ENCODE measurements at regions not wholly inside any gene's neighbourhood (a gene's known extent, or its start where the extent isn't known, plus 50 kb on each side); places are given as distances from the start of the nearest gene placed in this dataset.

GRCh38 chr12:84807249-84807648 is 105.3 kb downstream of the SLC6A15 start:
- DNase-seq, result no peak

- no peak for DNase-seq
These were observed 107.1 kb downstream of the SLC6A15 start for GRCh38 chr12:84805474-84805858.

- no peak for DNase-seq
These were observed 107.7 kb downstream of the SLC6A15 start for GRCh38 chr12:84804691-84805473.

GRCh38 chr12:84803661-84804060 is 108.9 kb downstream of the SLC6A15 start:
- DNase-seq, result no peak

GRCh38 chr12:84802161-84802560 is 110.4 kb downstream of the SLC6A15 start:
- DNase-seq, result no peak

- no peak for DNase-seq
These were observed 118.8 kb downstream of the SLC6A15 start for GRCh38 chr12:84793558-84794367.

GRCh38 chr12:84791444-84791843 is 121.2 kb downstream of the SLC6A15 start:
- no peak for DNase-seq

GRCh38 chr12:84789184-84789583 is 123.4 kb downstream of the SLC6A15 start:
- DNase-seq, result no peak

- DNase-seq, result no peak
These were observed 125.3 kb downstream of the SLC6A15 start for GRCh38 chr12:84787253-84787652.

- DNase-seq, result no peak
These were observed 126.0 kb downstream of the SLC6A15 start for GRCh38 chr12:84786622-84787021.

- no peak for DNase-seq
These were observed 126.6 kb downstream of the SLC6A15 start for GRCh38 chr12:84785951-84786350.

GRCh38 chr12:84785281-84785680 is 127.3 kb downstream of the SLC6A15 start:
- no peak for DNase-seq

- no peak for DNase-seq
These were observed 133.4 kb downstream of the SLC6A15 start for GRCh38 chr12:84779169-84779568.

GRCh38 chr12:84772281-84772680 is 140.3 kb downstream of the SLC6A15 start:
- DNase-seq, result no peak

- DNase-seq, result no peak
These were observed 145.5 kb downstream of the SLC6A15 start for GRCh38 chr12:84767079-84767478.

GRCh38 chr12:84766375-84766774 is 146.2 kb downstream of the SLC6A15 start:
- DNase-seq, result no peak

GRCh38 chr12:84764001-84764400 is 148.6 kb downstream of the SLC6A15 start:
- DNase-seq, result no peak

- DNase-seq, result no peak
These were observed 149.5 kb downstream of the SLC6A15 start for GRCh38 chr12:84763107-84763506.

GRCh38 chr12:84760091-84760865 is 152.3 kb downstream of the SLC6A15 start:
- no peak for DNase-seq

- no peak for DNase-seq
These were observed 154.6 kb downstream of the SLC6A15 start for GRCh38 chr12:84757978-84758377.

GRCh38 chr12:84756961-84757360 is 155.6 kb downstream of the SLC6A15 start:
- DNase-seq, result no peak

- no peak for DNase-seq
These were observed 167.5 kb downstream of the SLC6A15 start for GRCh38 chr12:84745127-84745526.

- no peak for DNase-seq
These were observed 170.9 kb downstream of the SLC6A15 start for GRCh38 chr12:84741692-84742091.
